HG02943 (cell line): ENCODE measurements at regions not wholly inside any gene's neighbourhood (a gene's known extent, or its start where the extent isn't known, plus 50 kb on each side); places are given as distances from the start of the nearest gene placed in this dataset.

ENCODE experiments used
- ATAC-seq: cut with Tn5 transposase; IDR thresholded peaks from one replicate; pipeline ENCODE4 v1.9.1; 2021; ENCODE audit warnings: mild to moderate bottlenecking, low read depth, moderate library complexity; ENCODE audit not compliant: unreplicated experiment

GRCh38 chr16:86982912-86983311 lies 334.3 kb downstream of the C16orf95 start:
- no peak for ATAC-seq

DNA sequence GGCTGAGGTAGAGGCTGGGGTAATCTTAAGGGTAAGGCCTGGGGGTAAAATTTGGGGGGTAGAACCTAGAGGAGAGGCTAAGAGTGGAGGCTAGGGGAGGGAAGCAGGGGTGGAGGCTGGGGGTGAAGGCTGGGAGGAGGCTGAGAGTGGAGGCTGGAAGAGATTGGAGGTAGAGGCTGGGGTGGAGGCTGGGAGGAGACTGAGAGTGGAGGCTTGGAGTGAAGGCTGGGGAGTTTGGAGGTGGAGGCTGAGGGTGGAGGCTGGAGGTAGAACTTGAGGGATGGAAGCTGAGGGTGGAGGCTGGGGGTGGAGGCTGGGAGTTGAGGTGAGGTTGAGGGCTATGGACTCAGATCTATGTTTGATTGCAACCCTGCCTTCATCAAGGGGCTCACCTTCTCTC lies 333.6 kb downstream of the C16orf95 start:
- ATAC-seq, result no peak

DNA sequence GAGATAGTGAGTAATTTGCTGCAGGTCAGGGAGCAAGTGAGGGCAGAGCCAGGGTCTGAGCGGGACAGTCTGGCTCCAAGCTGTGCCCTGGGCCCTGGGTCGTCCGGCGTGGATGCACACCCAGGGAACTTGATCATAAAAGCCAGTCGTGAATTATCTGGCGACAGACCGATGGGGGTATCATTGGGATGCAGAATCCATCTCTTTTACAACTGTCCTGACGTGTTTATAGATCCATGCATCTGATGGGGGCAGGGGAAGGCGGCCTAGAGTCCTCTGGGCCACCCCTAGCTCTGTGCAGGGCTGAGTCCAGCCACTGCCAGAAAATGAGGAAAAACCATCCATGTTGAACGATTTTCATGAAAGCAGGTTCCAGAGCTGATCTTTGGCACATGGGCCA lies 332.8 kb downstream of the C16orf95 start:
- ATAC-seq, result no peak

DNA sequence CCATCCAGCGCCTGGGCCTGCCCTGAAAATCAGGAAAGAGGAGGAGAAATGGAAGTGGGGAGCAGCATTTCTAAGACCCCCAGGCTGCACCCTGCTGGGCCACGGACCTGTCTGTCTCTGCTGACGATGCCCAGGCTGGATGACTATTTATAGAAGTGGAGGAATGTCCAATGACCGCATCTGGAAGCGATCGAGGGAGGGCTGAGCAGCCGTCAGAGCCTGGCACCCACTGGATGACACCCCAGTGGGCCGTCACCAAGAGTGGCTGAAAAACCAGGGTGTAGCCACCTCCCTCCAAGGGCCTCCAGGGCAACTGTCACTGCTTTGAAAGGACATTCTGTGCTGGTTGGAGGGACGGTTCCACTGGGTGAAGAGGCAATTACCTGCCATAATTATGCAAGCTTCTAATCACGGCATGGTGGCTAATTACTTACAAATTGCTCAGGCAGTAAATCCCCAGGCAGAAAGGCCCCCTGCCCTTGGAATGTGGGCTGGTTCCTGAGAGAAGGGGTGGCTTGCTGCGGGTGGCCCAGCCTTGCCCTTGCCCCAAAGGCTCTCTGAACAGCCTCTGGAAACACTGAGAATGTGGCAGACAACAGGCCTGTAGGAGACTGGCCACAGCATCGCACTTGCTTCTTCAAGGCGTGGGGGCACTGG lies 332.1 kb downstream of the C16orf95 start:
- ATAC-seq, result no peak

DNA sequence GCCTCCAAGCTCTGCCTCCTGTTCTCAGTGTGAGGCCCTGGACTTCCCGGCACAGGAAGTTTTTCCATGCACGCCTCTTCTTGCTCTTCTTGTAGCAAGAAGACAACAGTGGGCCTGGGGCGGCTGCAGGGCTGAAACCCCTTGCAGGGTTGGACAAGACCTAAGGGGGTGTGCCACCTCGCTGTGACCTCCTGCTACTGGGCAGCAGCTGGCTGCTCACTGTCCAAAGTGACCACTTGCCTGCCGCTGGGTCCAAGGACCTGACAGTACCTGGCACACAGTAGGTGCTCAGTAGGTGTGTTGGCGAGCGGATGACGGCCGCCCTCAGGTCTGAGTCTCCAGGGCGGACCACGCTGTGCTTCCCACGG lies 331.6 kb downstream of the C16orf95 start:
- ATAC-seq, result no peak

DNA sequence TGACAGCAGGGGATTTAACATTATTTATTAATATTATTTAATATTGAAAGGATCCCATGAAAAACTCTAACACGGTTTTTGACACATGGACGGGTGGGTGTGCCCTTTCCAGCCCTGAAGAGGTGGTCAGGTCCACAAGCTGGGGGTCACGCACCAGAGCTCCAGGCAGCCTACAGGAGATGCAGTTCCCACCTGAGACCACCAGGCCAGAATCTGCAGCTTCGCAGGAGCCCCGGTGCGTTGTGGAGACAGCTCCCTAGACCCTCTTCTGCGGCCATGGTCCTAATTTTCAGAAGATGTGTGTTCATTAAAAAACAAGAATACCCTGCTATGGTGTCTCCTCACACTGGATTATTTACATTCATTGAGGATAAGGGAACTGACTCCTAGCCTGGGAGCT lies 331.1 kb downstream of the C16orf95 start:
- ATAC-seq, result no peak

DNA sequence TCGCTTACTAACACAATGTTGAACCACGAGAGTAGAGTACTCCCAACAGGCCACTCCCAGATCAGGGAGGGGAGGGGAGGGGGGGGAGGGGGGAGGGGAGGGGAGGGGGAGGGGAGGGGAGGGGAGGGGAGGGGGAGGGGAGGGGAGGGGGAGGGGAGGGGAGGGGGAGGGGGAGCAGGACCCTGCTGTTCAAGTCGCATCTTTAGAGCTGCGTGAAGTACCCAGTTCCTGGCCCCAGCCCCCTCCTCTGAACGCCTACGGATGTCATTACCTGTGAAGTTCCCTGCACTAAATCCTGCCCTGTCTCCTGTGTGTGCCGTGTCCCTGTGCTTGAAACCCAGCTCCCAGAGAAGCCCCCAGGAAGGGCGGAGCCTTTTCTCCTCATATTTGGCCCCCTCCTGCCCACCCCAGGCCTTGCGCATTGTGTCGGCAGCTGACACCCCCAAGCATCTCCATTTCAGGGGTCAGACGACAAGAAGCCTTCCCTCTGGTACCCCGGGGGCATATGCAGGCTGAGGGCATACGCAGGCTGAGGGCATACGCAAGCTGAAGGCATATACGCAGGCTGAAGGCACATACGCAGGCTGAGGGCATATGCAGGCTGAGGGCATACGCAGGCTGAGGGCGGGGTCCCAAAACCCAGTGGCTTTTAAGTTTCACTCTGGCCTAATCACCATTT lies 330.2 kb downstream of the C16orf95 start:
- ATAC-seq, result no peak

DNA sequence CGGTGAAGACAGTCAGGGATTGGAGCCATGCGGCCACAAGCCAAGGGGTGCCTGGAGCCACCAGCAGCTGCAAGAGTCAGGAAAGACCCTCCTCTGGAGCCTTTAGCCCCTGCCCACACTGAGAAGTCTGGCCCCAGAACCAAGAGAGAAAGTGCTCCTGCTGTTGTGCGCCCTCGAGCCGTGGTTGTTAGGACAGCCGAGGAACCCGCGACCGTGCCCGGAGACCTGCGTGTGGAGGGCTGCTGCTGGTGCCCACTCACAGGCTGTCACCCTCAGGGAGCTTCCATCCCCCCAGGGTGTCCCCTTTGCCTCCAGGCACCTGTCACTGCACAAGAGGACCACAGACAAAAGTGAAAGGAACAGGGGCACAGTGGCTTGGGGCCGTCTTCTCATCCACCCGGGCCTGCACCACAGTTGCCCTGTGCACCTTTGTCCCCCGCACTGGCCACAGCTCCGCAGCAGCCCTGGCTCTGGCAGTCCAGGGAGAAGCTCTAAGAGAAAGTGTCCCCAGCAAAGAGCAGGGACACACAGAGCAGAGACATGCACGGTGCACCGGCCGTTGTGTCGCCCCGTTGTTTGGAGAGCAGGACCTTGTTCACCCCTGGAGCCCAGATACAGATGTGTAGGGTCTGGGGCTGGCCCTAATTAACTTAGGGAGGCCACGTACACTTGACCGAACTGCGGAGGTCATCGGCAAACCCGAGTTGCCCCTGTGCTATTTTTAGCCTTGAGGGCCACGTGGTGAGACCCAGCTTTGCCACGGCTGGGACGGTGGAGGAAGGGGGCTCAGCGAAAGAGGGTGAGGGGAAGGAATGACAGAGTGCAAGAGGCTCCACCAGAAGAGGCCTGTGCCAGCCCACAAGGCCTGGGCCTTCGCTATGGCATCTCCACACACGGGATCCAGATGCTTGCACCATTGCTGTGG lies 329.2 kb downstream of the C16orf95 start:
- ATAC-seq, result no peak

- ATAC-seq, result no peak
Observed at GRCh38 chr16:86988920-86989696, 328.1 kb downstream of the C16orf95 start.

DNA sequence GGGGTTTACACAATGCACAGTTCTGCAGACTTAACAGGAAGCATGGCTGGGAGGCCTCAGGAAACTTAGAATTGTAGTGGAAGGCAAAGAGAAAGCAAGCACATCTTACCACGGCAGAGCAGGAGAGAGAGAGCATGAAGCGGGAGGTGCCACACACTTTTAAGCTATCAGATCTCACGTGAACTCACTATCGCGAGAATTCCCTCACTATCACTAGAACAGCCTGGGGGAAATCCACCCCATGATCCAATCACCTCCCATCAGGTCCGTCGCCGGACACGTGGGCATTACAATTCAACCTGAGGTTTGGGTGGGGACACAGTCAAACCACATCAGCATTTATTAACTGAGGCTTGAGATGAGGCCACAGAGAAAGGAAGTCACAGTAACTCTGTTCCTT lies 326.7 kb downstream of the C16orf95 start:
- no peak for ATAC-seq

GRCh38 chr16:86991679-86992078 lies 325.5 kb downstream of the C16orf95 start:
- ATAC-seq, result no peak

DNA sequence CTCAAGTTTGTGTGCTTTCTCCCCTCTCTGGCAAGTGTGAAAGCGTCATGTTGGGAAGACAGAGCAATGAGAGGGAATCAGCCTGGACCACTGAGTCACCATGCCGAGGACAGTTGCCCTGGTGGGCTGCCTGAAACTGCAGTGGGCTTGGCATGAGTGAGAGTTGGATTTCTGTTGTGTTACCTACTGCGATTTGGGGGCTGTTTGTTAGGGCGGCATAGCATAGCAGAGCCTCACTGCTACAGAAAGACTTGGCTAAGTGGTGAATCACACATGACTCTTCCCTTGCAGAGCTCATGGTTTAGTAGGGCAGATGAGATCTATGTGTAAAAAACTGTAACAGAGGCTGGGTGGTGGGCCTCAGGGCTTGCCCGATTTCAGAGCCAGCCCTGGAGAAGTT lies 324.6 kb downstream of the C16orf95 start:
- ATAC-seq, result no peak

DNA sequence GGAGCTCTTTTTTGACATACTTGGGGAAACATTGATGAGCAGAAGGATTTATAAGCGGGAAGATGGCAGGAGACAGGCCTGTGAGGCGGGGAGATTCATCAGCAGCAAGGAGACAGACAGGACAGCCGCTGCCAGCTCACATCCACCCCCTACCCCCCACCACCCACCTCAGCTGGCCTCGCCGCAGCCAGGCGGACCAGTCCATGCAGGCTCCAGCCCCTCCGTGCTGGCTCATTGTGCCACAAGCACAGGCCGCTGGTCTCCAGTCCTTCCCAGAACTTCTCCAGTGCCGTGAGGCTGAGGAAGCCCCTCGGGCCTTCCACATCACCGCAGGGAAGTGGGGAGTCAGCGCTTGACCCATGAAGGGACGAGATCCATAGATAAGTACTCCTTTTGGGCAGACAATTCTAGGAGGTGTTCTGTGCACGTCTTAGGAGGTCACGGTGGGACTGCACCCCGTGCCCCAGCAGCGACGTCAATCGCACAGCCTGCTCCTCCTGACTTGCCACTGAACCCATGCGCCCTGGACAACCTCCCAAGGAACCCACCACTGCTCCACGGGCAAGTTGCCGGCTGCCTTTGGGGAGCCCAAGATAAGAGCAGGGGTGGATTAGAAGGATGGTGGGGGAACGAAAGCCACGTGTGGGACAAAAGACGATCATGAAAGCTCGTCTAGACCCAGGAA lies 323.6 kb downstream of the C16orf95 start:
- ATAC-seq, result no peak

GRCh38 chr16:86994215-86994614 lies 323.0 kb downstream of the C16orf95 start:
- no peak for ATAC-seq

GRCh38 chr16:86994651-86995171 lies 322.5 kb downstream of the C16orf95 start:
- no peak for ATAC-seq

DNA sequence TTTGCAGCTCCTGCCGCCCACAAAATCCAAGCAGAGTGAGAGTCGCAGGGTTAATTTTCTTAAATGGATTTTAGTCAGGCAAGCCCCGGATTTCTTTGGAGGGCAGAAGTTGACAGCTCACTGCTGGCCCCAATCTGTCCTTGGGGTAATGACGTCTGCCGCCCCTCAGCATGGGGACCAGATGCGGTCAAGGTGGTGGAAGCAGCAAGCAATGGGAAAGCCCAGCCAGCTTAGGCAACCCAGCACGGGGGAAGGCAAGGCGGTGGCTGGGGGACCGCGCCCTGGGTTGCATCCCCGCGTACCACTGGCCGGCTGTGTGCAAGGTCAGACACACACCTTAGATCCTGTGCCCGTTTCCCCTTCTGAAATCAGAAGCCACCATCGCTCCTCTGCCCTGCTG lies 321.7 kb downstream of the C16orf95 start:
- ATAC-seq, result no peak

DNA sequence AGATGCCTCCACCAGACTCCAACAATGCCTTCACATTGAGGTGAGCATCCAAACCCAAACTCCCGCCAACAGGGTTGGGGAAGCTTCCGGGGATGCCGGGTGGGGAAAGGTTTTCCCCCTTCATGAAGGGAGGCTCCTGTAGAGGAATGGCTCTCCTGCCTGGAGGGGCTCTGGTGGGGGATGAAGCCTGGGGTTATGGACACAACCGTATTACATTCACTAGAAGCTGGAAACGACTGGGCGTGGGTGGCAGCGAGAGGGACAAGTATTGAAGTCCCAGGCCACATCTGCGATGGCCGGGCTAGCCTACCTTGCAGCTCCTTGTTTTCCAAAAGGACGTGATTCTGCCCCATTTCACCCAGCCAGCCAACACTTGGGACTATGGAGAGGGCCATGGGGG lies 321.1 kb downstream of the C16orf95 start:
- ATAC-seq, result no peak

- no peak for ATAC-seq
Observed at GRCh38 chr16:86997058-86997457, 320.1 kb downstream of the C16orf95 start.

DNA sequence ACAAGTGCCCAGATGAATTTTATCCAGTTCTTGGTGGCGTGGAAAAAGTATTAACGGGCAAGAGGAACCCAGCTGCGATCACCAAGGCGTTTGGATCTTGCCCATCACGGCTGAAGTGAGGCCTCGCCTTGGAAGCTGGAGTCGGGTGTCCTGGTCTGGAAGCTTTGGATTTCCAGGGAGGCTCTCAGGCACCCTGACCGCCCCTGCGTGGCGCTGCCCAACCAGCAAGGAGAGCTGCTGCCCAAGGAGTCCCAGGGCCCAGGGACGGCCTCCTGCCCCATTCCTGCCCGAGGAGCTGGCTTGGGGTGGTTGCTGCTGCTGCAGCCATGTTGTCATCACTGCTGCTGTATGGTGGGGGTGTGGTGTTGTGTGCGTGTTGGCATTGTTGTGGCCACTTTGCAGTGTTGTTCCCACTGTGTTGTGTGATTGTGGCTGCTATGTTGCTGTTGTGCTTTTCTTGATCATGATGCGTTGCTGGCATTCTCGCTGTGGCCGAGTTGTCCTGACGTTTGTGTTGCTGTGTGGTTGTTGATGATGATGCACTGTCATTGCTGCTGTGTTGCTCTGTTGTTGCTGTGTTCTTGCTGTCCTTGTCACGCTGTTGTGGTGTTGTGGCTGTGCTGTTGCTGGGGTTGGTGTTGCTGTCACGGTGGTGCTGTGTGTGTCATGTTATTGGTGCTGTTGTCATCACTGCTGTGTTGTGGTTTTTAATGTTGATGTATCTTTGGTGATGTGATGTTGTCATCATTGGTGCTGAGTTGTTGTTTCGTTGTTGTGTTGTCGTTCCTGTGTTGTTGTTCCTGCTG lies 318.8 kb downstream of the C16orf95 start:
- no peak for ATAC-seq
